ENCODE measurements at regions not wholly inside any gene's neighbourhood (a gene's known extent, or its start where the extent isn't known, plus 50 kb on each side); places are given as distances from the start of the nearest gene placed in this dataset.

GRCh38 chr6:22681761-22682160 is 112.4 kb downstream of the HDGFL1 start:
- TF ChIP-seq GATA3 (IDR thresholded peaks at IDR 0.05; ENCODE audit: low read depth, low read length) (no peak), GATA2 (IDR thresholded peaks at IDR 0.05; ENCODE audit: low read depth, low read length) (no peak)
